ENCODE measurements at regions not wholly inside any gene's neighbourhood (a gene's known extent, or its start where the extent isn't known, plus 50 kb on each side); places are given as distances from the start of the nearest gene placed in this dataset.

- ChIA-PET POLR2A (no interaction called here), RAD21 (ENCODE audit: low non-redundant PET in 1 of 2, low total read pairs in 2 of 2, uncharacterized antibody in 2 of 2, unreplicated experiment in 2 of 2) (no interaction called here), CTCF (no interaction called here)
- ATAC-seq (no peak), DNase-seq (ENCODE audit: low read depth, low spot score) (no peak)
- Histone ChIP-seq H3K4me3 (replicated peaks in 1 of 2; ENCODE audit: low read depth in 1 of 2, low read length in 2 of 2) (no peak overlapping the region), H3K36me3 (ENCODE audit: control insufficient read depth in 1 of 2, insufficient read depth in 2 of 2, low read length in 2 of 2) (no peaks in the 10 kb centered on the region), H3K9me2 (ENCODE audit: insufficient read depth) (no peaks in the 10 kb centered on the region), H2AFZ (ENCODE audit: low read depth, low read length, poor library complexity, severe bottlenecking) (no peak overlapping the region), H4K20me1 (ENCODE audit: insufficient read depth) (no peaks in the 10 kb centered on the region), H3K9ac (ENCODE audit: low read length) (no peak overlapping the region), H3K27me3 (ENCODE audit: insufficient read depth, low read length) (peaks cover 23% of the 10 kb centered on the region), H3K4me1 (ENCODE audit: control insufficient read depth in 1 of 2, insufficient read depth in 2 of 2, low read length in 2 of 2) (no peaks in the 10 kb centered on the region), H3K79me2 (ENCODE audit: insufficient read depth, low read length) (no peaks in the 10 kb centered on the region), H3K9me3 (ENCODE audit: control insufficient read depth in 1 of 2, insufficient read depth in 1 of 2, low read depth in 1 of 2, low read length in 2 of 2) (no peaks in the 10 kb centered on the region), H3K27ac (ENCODE audit: low read depth, low read length) (no peak overlapping the region), H3K4me2 (ENCODE audit: low read length) (no peak overlapping the region)
- TF ChIP-seq JUND (IDR thresholded peaks at IDR 0.05) (no peak), TCF7L2 (IDR thresholded peaks at IDR 0.05; ENCODE audit: borderline replicate concordance, extremely low read depth, insufficient read depth, insufficient read length) (no peak), MAX (IDR thresholded peaks at IDR 0.05) (no peak), ZFX (IDR thresholded peaks at IDR 0.05) (no peak), EZH2 (IDR thresholded peaks at IDR 0.05) (no peak), ATF3 (IDR thresholded peaks at IDR 0.05) (no peak), EZH2phosphoT487 (IDR thresholded peaks at IDR 0.05; ENCODE audit: borderline replicate concordance) (no peak), SRF (IDR thresholded peaks at IDR 0.05; ENCODE audit: low read depth) (no peak), ZBTB33 (IDR thresholded peaks at IDR 0.05; ENCODE audit: extremely low read depth, insufficient replicate concordance, low read length) (no peak), CEBPB (IDR thresholded peaks at IDR 0.05; ENCODE audit: low read depth) (no peak), SP1 (IDR thresholded peaks at IDR 0.05; ENCODE audit: low read depth) (no peak), CTCF (IDR thresholded peaks at IDR 0.05 in 2 of 3, conservative IDR thresholded peaks at IDR 0.05 in 1 of 3; ENCODE audit: borderline replicate concordance in 1 of 3, insufficient read depth in 1 of 3, low read depth in 2 of 3, low read length in 2 of 3) (no peak), YY1 (IDR thresholded peaks at IDR 0.05; ENCODE audit: extremely low read depth, insufficient replicate concordance, low read depth, low read length) (no peak)
- intact Hi-C loops (cut with micrococcal nuclease) = no loop called here
- no TSS peak for BruUV-seq (replicated peaks)
These were observed 218.2 kb downstream of the GADD45G start for GRCh38 chr9:89822996-89823395.
